HepG2 (cell line): ENCODE measurements at regions not wholly inside any gene's neighbourhood (a gene's known extent, or its start where the extent isn't known, plus 50 kb on each side); places are given as distances from the start of the nearest gene placed in this dataset.
A peak's percentile ranks its signal among the peaks of the same experiment; 100 is the strongest.

Experiments used
- ARNT2 ChIP-seq: sonication (generic); formaldehyde crosslinking; IDR thresholded peaks from 2 replicates; pipeline ENCODE4 v1.8.0; 2022; ENCODE audit warnings: mild to moderate bottlenecking, low read depth, missing genetic modification reagents, moderate library complexity
- DMTF1 ChIP-seq: sonication (generic); formaldehyde crosslinking; IDR thresholded peaks from 2 replicates; pipeline ENCODE4 v1.4.0; 2020; ENCODE audit warnings: mild to moderate bottlenecking, missing genetic modification reagents
- DRAP1 ChIP-seq: IDR thresholded peaks from 2 replicates; pipeline ENCODE4 v1.6.1; 2016; ENCODE audit warnings: missing genetic modification reagents, missing compliant biosample characterization
- EP300 ChIP-seq, 3 experiments: sonication (generic) in 1 of 3; formaldehyde crosslinking in 1 of 3; IDR thresholded peaks; 2 replicates each; pipeline versions ENCODE4 v1.5.1 to v1.6.1; 2011 to 2020; ENCODE audit warnings: low read depth in 2 of 3, low read length in 2 of 3, borderline replicate concordance in 1 of 3, improper control_type of control experiment in 1 of 3, mild to moderate bottlenecking in 1 of 3, missing genetic modification reagents in 1 of 3, moderate library complexity in 1 of 3
- KDM1A ChIP-seq: IDR thresholded peaks from 2 replicates; pipeline ENCODE4 v1.6.1; 2016; ENCODE audit warnings: missing compliant biosample characterization
- MATR3 ChIP-seq: sonication (generic); formaldehyde crosslinking; IDR thresholded peaks from 2 replicates; pipeline ENCODE4 v1.4.0; 2020; ENCODE audit warnings: missing genetic modification reagents
- TAF15 ChIP-seq: fragments of 200-400 bp; formaldehyde crosslinking; IDR thresholded peaks from one replicate; pipeline ENCODE4 v1.6.1; 2018; ENCODE audit warnings: mild to moderate bottlenecking, low read depth, low read length; ENCODE audit not compliant: poor library complexity, severe bottlenecking
- WIZ ChIP-seq: sonication (generic); formaldehyde crosslinking; IDR thresholded peaks from 2 replicates; pipeline ENCODE4 v1.5.1; 2020; ENCODE audit warnings: mild to moderate bottlenecking, missing genetic modification reagents
- ZFX ChIP-seq: sonication (generic); formaldehyde crosslinking; IDR thresholded peaks from 2 replicates; pipeline ENCODE4 v1.4.0; 2020; ENCODE audit warnings: mild to moderate bottlenecking, low read depth, missing genetic modification reagents, moderate library complexity
- ZNF333 ChIP-seq: sonication (generic); formaldehyde crosslinking; IDR thresholded peaks from 2 replicates; pipeline ENCODE4 v1.4.0; 2020; ENCODE audit warnings: mild to moderate bottlenecking, missing genetic modification reagents, borderline replicate concordance
- ZNF609 ChIP-seq: sonication (generic); formaldehyde crosslinking; IDR thresholded peaks from 2 replicates; pipeline ENCODE4 v1.4.0; 2020; ENCODE audit warnings: mild to moderate bottlenecking, missing genetic modification reagents, borderline replicate concordance
- TF ChIP-seq, protein P1 (sequence below): sonication (generic); formaldehyde crosslinking; IDR thresholded peaks from 2 replicates; pipeline ENCODE4 v1.5.0; 2020; ENCODE audit warnings: mild to moderate bottlenecking, missing genetic modification reagents, borderline replicate concordance

DNA sequence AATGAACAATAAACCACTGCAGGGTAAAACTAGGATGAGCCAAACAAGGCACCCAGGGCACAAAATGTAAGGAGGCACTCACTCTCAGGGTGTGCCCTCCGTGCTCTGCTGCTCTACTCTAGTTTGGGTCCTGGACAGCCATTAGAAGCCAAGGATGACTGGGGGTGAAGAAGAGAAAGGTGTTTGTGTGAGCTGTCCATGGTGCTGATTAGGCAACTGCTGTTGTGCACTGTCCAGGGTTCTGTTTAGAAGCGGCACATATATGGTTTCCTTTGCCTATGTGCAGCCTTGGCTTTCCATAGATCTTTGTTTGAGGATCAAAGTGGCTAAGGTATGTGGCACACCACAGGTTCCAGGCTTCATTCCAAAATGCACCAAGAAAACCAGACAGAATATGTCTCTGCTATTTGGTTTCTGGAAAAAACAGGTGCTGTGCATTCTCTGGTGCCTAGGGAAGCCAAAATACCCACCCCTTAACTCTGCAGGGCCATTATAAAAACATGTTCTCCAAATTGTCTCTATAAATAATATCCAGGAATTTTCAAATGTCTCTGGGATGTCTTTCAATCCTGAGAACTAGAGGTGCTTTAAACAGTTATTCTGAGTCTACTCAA, 123.5 kb downstream of the CBLN1 start (continued):
- TF ChIP-seq DMTF1 (CRISPR knock-in tag) (no peak), TAF15 (no peak), ZNF333 (CRISPR knock-in tag) (peak; percentile 79; the same call in 1 of the 2 replicates), ZNF609 (CRISPR knock-in tag) (no peak), EP300 (IDR thresholded peaks at IDR 0.05; ENCODE audit: low read depth in 2 of 2, low read length in 2 of 2) (no peak), EP300 (CRISPR knock-in tag; IDR thresholded peaks at IDR 0.05; ENCODE audit: borderline replicate concordance) (peak; percentile 55; the same call in 1 of the 2 replicates), MATR3 (CRISPR knock-in tag) (no peak), WIZ (CRISPR knock-in tag) (peak; percentile 99), ARNT2 (CRISPR knock-in tag) (peak; percentile 75; the same call in 1 of the 2 replicates), ZFX (CRISPR knock-in tag) (no peak), DRAP1 (CRISPR knock-in tag) (peak; percentile 68; the same call in 1 of the 2 replicates), KDM1A (CRISPR knock-in tag) (no peak)
- TF ChIP-seq, protein P1, sequence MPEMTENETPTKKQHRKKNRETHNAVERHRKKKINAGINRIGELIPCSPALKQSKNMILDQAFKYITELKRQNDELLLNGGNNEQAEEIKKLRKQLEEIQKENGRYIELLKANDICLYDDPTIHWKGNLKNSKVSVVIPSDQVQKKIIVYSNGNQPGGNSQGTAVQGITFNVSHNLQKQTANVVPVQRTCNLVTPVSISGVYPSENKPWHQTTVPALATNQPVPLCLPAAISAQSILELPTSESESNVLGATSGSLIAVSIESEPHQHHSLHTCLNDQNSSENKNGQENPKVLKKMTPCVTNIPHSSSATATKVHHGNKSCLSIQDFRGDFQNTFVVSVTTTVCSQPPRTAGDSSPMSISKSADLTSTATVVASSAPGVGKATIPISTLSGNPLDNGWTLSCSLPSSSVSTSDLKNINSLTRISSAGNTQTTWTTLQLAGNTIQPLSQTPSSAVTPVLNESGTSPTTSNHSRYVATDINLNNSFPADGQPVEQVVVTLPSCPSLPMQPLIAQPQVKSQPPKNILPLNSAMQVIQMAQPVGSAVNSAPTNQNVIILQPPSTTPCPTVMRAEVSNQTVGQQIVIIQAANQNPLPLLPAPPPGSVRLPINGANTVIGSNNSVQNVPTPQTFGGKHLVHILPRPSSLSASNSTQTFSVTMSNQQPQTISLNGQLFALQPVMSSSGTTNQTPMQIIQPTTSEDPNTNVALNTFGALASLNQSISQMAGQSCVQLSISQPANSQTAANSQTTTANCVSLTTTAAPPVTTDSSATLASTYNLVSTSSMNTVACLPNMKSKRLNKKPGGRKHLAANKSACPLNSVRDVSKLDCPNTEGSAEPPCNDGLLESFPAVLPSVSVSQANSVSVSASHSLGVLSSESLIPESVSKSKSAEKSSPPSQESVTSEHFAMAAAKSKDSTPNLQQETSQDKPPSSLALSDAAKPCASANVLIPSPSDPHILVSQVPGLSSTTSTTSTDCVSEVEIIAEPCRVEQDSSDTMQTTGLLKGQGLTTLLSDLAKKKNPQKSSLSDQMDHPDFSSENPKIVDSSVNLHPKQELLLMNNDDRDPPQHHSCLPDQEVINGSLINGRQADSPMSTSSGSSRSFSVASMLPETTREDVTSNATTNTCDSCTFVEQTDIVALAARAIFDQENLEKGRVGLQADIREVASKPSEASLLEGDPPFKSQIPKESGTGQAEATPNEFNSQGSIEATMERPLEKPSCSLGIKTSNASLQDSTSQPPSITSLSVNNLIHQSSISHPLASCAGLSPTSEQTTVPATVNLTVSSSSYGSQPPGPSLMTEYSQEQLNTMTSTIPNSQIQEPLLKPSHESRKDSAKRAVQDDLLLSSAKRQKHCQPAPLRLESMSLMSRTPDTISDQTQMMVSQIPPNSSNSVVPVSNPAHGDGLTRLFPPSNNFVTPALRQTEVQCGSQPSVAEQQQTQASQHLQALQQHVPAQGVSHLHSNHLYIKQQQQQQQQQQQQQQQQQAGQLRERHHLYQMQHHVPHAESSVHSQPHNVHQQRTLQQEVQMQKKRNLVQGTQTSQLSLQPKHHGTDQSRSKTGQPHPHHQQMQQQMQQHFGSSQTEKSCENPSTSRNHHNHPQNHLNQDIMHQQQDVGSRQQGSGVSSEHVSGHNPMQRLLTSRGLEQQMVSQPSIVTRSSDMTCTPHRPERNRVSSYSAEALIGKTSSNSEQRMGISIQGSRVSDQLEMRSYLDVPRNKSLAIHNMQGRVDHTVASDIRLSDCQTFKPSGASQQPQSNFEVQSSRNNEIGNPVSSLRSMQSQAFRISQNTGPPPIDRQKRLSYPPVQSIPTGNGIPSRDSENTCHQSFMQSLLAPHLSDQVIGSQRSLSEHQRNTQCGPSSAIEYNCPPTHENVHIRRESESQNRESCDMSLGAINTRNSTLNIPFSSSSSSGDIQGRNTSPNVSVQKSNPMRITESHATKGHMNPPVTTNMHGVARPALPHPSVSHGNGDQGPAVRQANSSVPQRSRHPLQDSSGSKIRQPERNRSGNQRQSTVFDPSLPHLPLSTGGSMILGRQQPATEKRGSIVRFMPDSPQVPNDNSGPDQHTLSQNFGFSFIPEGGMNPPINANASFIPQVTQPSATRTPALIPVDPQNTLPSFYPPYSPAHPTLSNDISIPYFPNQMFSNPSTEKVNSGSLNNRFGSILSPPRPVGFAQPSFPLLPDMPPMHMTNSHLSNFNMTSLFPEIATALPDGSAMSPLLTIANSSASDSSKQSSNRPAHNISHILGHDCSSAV (CRISPR knock-in tag): no peak
